Stimulated activated CD4-positive, alpha-beta T cell treated with anti-CD3 and anti-CD28 coated beads, Interleukin-12 subunit alpha, Interleukin-12 subunit beta, amount 100 ng/mL, for 4 hours (primary cell): ENCODE measurements at regions not wholly inside any gene's neighbourhood (a gene's known extent, or its start where the extent isn't known, plus 50 kb on each side); places are given as distances from the start of the nearest gene placed in this dataset.
"Not testable (repeated sequence)": the region's sequence is repeated elsewhere in the genome, so short reads cannot be mapped to it uniquely, and the experiment has no call there.

Experiments
- DNase-seq: peaks from one replicate; pipeline ENCODE4 v3.0.0-alpha.2; 2020

- DNase-seq, result no peak
These were observed 739.7 kb downstream of the CENPC start for GRCh38 chr4:66805582-66805981.

- no peak for DNase-seq
These were observed 740.3 kb downstream of the CENPC start for GRCh38 chr4:66804979-66805378.

DNA sequence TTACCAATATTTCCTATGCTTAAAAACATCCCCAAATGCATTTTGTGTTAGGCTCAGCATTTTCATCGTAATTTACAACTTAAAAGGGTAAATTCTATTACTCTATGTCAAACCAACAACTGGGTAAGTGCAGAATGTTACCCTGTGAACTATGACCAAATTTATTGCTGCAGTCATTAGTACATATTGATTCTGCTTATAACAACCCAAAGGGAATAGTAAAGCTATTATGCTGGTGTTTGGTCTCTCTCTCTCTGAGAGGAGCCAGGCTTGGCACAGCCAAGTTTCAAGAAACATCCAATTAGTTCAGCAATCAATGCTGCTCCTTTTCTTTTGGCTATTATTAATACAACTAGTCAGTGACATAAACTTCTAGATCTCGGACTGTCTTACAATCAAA lies 747.7 kb downstream of the CENPC start:
- no peak for DNase-seq

DNA sequence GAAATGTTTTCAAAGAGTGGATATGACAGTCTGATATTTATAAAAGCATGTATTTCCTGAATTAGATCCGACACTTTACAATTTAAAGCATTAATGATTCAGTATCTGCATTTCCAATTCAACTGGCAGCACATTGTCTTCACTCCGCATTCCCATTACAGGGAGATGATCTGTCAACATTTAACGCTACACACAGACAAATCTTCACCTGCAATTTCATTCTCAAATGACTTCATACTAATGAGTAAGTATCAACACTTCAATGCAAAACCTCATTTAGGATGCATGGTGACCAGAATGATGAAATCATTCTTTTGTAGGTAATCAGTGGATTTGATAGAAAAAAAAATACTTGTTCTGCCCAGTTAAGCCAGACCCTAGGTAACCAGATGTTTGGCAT lies 749.6 kb downstream of the CENPC start:
- no peak for DNase-seq

- no peak for DNase-seq
These were observed 750.8 kb downstream of the CENPC start for GRCh38 chr4:66794390-66795034.

DNA sequence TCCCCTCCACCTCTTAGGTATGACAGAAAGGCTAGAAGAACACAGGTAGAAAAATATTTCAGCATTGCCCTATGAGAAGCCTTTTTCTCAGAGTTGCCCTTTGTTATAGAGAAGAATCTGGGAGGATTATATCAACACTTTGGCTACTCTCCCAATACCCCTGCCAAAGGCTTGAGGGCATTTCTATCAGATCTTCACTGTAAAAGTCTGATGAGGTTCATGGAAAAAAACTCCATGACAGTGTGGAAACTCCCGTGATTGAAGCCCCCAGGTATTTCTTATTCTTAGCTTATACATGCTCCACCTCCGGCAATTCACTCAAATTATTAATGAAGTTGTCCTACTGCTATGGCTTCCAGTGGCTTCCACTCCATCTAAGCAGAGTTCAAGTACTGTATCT lies 753.6 kb downstream of the CENPC start:
- DNase-seq, result no peak

- DNase-seq, result no peak
These were observed 759.8 kb downstream of the CENPC start for GRCh38 chr4:66785479-66785878.

GRCh38 chr4:66782751-66783150 lies 762.6 kb downstream of the CENPC start:
- DNase-seq, result not testable (repeated sequence)

DNA sequence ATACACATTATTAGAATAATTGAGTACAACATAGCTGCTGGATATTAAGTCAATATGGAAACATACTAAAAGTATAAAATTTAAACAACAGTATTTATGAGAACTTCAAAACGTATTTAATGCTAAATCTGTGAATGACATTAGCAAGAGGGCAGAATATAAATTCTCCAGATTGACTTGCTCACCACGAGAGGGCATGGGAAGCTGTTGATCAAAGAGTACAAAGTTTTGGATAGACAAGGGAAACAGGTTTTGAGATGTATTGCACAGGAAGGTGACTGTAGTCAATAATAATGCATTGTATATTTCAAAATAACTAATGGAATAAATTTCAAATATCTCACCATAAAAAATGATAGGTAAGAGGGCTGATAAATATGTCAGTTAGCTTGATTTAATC lies 768.2 kb downstream of the CENPC start:
- no peak for DNase-seq

DNA sequence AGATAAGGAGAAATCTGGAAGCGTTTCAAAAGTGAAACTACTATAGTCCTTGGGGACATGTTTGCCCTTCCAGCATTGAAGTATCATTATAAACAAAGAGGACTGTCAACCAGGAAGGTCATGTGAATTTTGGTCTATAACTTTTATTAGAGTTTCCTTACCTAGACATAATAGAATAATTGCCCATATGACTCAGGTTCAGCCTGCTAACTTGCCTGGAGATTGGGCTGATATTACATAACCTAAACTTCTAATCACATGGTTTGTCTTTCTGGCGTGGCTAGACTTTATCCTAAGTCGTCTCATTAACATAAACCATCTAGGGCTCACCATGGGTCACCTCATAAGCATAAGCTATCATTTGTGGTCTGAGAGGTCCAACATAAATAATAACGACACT lies 775.9 kb downstream of the CENPC start:
- DNase-seq, result no peak

- no peak for DNase-seq
These were observed 777.9 kb downstream of the CENPC start for GRCh38 chr4:66767442-66767841.

DNA sequence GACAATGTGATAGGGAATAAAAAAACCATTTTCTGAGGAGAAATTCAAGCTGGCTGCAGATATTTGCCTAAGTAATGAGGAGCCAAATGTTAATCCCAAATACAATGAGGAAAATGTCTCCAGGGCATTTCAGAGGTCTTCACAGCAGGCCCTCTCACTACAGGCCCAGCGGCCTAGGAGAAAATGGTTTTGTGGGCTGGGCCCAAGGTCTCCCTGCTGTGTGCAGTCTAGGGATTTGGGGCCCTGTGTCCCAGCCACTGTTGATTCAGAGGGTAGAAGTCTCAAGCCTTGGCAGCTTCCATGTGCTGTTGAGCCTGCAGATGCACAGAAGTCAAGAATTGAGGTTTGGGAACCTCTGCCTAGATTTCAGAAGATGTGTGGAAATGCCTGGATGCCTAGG lies 778.7 kb downstream of the CENPC start:
- no peak for DNase-seq

- DNase-seq, result no peak
These were observed 795.0 kb downstream of the CENPC start for GRCh38 chr4:66750273-66750672.

DNA sequence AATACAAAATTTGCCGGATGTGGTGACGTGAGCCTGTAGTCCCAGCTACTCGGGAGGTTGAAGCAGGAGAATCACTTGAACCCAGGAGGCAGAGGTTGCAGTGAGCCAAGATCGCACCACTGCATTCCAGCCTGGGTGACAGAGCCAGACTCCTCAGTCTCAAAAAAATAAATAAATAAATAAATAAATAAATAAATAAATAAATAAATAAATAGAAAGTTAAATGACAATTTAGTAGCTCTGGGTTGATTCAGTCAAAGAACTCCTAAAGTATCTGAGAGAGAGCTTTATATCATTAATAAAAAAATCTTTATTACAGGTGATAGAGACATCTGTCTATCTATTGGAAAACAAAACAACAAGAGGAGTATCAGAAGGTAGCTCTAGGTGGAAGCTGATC lies 798.4 kb downstream of the CENPC start:
- not testable (repeated sequence) for DNase-seq

DNA sequence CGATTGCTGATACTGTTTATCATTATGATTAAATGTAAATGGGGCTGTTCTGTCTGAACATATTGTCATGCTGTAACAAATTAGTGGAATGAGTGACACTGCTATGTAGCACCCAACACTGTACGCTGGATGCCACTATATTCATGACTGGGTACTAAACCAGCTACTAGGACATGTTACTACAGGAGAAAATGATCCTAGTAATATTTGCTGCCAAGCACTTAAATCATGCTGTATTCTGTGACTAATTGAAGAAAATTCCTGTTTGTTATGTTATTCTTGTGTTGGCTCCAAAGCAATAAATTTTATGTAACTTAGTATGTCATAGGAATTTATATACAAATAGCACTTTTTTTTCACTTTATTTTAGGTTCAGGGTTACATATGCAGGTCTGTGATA lies 804.2 kb downstream of the CENPC start:
- DNase-seq, result no peak

DNA sequence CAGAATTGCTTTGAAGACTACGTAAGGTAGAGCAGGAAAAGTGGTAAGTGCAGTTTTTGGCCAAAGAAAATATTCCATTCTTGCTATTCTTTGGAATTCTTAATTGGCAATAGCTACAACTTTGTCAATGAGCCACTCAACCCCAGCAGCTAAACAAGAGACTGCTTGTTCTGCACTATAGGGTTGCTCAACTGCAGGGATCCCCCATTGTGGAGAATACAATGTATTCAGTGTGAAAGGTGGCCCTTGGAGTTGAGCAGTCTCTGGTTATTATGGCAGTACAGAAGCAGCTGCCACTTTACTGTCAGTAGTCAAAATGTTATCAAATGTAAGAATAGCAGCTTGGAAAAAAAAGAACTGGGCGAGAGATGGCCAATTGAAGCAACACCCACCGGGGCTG lies 808.7 kb downstream of the CENPC start:
- no peak for DNase-seq

DNA sequence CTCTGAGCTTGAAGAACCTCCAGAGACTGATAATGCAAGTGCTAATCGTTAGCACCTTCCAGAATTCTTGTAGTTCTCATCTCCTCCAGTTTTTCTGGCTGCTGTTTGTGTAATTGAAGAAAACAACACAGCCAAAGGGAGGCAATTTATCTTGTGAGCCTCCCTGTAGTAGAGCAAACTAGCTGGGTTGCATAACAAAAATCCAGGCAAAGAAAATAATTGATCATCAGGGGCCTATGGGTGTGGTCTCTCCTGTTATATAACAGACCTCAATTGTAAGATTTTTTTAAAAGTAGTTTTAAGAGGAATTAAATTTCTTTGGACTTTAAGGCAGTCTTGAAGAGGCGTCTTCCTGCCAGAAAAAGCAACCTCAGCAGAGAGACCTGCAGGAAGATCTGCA lies 817.0 kb downstream of the CENPC start:
- no peak for DNase-seq

DNA sequence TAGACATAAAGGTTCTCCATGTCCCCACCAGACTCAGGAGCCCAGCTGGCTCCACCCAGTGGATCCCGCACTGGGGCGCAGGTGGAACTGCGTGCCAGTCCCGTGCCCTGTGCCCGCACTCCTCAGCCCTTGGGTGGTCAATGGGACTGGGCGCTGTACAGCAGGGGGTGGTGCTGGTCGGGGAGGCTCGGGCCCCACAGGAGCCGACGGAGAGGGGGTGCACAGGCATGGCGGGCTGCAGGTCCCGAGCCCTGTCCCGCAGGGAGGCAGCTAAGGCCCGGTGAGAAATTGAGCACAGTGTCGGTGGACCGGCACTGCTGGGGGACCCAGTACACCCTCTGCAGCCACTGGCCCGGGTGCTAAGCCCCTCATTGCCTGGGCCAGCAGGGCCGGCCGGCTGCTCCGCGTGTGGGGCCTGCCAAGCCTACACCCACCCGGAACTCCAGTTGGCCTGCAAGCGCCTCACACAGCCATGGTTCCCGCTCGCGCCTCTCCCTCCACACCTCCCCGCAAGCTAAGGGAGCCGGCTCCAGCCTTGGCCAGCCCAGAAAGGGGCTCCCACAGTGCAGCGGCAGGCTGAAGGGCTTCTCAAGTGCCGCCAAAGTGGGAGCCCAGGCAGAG lies 832.9 kb downstream of the CENPC start:
- not testable (repeated sequence) for DNase-seq

DNA sequence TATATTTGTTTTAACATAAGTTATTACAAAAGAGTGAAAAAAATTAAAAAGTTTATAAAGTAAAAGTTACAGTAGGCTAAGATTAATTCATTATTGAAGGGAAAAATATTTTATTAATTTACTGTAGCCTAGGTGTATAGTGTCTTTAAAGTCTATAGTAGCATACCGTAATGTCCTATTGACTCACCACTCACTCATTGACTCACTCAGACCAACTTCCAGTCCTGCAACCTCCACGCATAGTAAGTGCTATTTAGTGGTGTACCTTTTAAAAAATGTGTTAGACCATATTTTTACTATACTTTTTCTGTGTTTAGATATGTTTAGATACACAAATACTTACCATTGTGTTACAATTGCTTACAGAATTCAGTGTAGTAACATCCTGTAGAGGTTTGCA lies 841.1 kb downstream of the CENPC start:
- no peak for DNase-seq

- no peak for DNase-seq
These were observed 850.6 kb downstream of the CENPC start for GRCh38 chr4:66694739-66695138.

DNA sequence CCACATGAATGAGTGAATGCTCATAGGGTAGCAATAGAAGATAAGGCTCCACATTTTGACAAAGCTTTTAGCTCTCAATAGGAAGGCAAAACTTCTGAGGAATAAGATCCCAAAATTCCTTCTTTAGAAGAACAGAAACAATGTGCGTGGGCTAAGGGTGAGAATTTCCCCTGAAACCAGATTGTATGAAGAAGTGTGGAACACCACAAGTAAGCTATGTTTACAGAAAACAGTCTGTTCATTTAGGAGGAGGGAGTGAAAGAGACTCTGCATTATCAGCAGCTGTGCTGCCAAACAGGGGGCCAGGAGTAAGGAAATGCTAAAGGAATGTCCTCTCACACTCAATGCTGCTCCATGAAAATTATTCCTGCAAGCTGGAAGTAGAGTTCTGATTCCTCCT lies 851.6 kb downstream of the CENPC start:
- no peak for DNase-seq

- no peak for DNase-seq
These were observed 854.2 kb downstream of the CENPC start for GRCh38 chr4:66691101-66691500.

DNA sequence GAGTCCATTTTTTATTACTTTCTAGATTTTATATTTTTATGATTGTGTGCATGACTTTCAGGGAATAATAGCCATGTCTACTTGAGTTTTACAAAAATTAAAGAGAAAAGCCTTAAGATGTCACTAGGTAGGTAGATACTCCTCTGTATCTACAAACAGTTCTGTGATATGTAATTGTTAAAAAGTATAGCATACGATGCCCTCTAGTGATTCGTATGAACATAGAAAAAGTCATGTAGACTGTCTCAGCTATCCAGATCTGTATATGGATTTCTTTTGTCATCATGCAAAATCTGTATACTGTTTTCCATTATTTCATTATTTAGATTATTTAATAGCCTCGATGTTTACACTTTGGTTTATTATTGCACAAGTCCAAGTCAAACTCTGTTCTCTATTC lies 856.6 kb downstream of the CENPC start:
- no peak for DNase-seq

DNA sequence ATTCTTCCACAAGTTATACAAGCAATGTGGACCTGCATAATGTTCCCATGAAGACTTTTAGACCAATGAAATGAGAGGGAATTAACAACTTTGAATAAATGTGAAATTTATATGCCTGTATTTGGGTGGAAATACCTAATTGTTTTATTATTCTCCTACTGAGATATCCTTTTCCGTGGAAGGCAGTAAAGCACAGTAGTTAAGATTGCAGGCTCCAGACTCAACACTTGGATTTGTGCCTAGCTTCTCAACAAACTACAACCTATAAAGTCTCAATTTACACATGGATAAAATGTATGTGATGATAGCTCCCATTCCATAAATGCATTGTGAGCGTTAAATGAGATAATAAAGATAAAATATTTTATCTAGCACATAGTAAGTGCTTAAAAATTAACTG lies 857.8 kb downstream of the CENPC start:
- DNase-seq, result no peak

GRCh38 chr4:66681962-66682361 lies 863.3 kb downstream of the CENPC start:
- no peak for DNase-seq
